BLaER1 (cell line): ENCODE measurements at regions not wholly inside any gene's neighbourhood (a gene's known extent, or its start where the extent isn't known, plus 50 kb on each side); places are given as distances from the start of the nearest gene placed in this dataset.
"Not testable (repeated sequence)": the region's sequence is repeated elsewhere in the genome, so short reads cannot be mapped to it uniquely, and the experiment has no call there.

ENCODE experiments used
- H3K27ac ChIP-seq: shearing (Covaris generic); formaldehyde crosslinking; 2 replicates; pipeline ENCODE4 v1.8.1; 2022
- H3K27me3 ChIP-seq: shearing (Covaris generic); formaldehyde crosslinking; 2 replicates; pipeline ENCODE4 v1.8.1; 2022
- H3K36me3 ChIP-seq: shearing (Covaris generic); formaldehyde crosslinking; 2 replicates; pipeline ENCODE4 v1.8.1; 2022
- H3K4me1 ChIP-seq: shearing (Covaris generic); formaldehyde crosslinking; 2 replicates; pipeline ENCODE4 v1.8.1; 2022
- H3K4me2 ChIP-seq: shearing (Covaris generic); formaldehyde crosslinking; 2 replicates; pipeline ENCODE4 v1.8.1; 2022
- H3K4me3 ChIP-seq: shearing (Covaris generic); formaldehyde crosslinking; 2 replicates; pipeline ENCODE4 v1.8.1; 2022
- H3K9ac ChIP-seq: shearing (Covaris generic); formaldehyde crosslinking; 2 replicates; pipeline ENCODE4 v1.8.1; 2022
- H3K9me3 ChIP-seq: shearing (Covaris generic); formaldehyde crosslinking; 2 replicates; pipeline ENCODE4 v1.8.1; 2022
- H4K20me1 ChIP-seq: shearing (Covaris generic); formaldehyde crosslinking; 2 replicates; pipeline ENCODE4 v1.8.1; 2022
- Cebpa-rat ChIP-seq: shearing (Covaris generic); IDR thresholded peaks from 2 replicates; pipeline ENCODE4 v1.8.1; 2022

GRCh38 chrX:111581086-111581485 is 69.6 kb downstream of the SERTM2 start:
- H3K4me3 ChIP-seq: no peak overlapping the region
- no peaks in the 10 kb centered on the region for H3K4me1 ChIP-seq
- no peaks in the 10 kb centered on the region for H4K20me1 ChIP-seq

GRCh38 chrX:111585337-111585736 is 73.9 kb downstream of the SERTM2 start:
- no peak overlapping the region for H3K9ac ChIP-seq
- no peaks in the 10 kb centered on the region for H3K4me1 ChIP-seq
- H3K9me3 ChIP-seq: no peaks in the 10 kb centered on the region
- H3K27me3 ChIP-seq: peaks cover 40% of the 10 kb centered on the region
- no peak overlapping the region for H3K4me2 ChIP-seq
- H3K4me3 ChIP-seq: no peak overlapping the region
- no peak overlapping the region for H3K27ac ChIP-seq
- no peak for TF ChIP-seq Cebpa-rat
- H4K20me1 ChIP-seq: no peaks in the 10 kb centered on the region
- no peaks in the 10 kb centered on the region for H3K36me3 ChIP-seq

More at GRCh38 chrX:111581086-111581485, 69.6 kb downstream of the SERTM2 start:
- Histone ChIP-seq H3K9me3 (no peaks in the 10 kb centered on the region), H3K27ac (no peak overlapping the region), H3K4me2 (no peak overlapping the region), H3K27me3 (peaks cover 63% of the 10 kb centered on the region), H3K9ac (no peak overlapping the region), H3K36me3 (no peaks in the 10 kb centered on the region)
- TF ChIP-seq Cebpa-rat: no peak

DNA sequence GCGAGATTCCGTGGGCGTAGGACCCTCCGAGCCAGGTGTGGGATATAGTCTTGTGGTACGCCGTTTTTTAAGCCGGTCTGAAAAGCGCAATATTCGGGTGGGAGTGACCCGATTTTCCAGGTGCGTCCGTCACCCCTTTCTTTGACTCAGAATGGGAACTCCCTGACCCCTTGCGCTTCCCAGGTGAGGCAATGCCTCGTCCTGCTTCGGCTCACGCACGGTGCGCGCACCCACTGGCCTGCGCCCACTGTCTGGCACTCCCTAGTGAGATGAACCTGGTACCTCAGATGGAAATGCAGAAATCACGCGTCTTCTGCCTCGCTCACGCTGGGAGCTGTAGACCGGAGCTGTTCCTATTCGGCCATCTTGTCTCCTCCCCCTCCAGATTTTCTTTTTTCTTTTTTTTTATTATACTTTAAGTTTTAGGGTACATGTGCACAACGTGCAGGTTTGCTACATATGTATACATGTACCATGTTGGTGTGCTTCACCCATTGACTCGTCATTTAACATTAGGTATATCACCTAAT is 83.0 kb downstream of the SERTM2 start:
- H3K9me3 ChIP-seq, H3K27ac ChIP-seq, H3K4me2 ChIP-seq, H3K4me3 ChIP-seq, H4K20me1 ChIP-seq, H3K36me3 ChIP-seq, H3K9ac ChIP-seq, H3K4me1 ChIP-seq: not testable (repeated sequence)
- H3K27me3 ChIP-seq: peaks cover 33% of the 10 kb centered on the region

- TF ChIP-seq Cebpa-rat: no peak
- Histone ChIP-seq H3K4me2 (no peak overlapping the region), H3K27ac (no peak overlapping the region), H3K27me3 (peaks cover 57% of the 10 kb centered on the region), H3K4me3 (no peak overlapping the region), H3K4me1 (no peaks in the 10 kb centered on the region), H3K9ac (no peak overlapping the region), H3K9me3 (no peaks in the 10 kb centered on the region), H4K20me1 (no peaks in the 10 kb centered on the region), H3K36me3 (no peaks in the 10 kb centered on the region)
These were observed 83.0 kb upstream of the ALG13 start for GRCh38 chrX:111597967-111598366.

GRCh38 chrX:111608724-111609123 is 72.2 kb upstream of the ALG13 start:
- no peak overlapping the region for H3K4me3 ChIP-seq
- no peaks in the 10 kb centered on the region for H3K36me3 ChIP-seq
- no peaks in the 10 kb centered on the region for H3K9me3 ChIP-seq
- no peak overlapping the region for H3K27ac ChIP-seq
- H3K4me2 ChIP-seq: no peak overlapping the region
- no peaks in the 10 kb centered on the region for H4K20me1 ChIP-seq
- no peak overlapping the region for H3K9ac ChIP-seq
- no peak for TF ChIP-seq Cebpa-rat
- H3K4me1 ChIP-seq: no peaks in the 10 kb centered on the region
- H3K27me3 ChIP-seq: peaks cover 73% of the 10 kb centered on the region

- Histone ChIP-seq H3K27me3 (peaks cover 71% of the 10 kb centered on the region), H3K4me1 (no peaks in the 10 kb centered on the region), H3K4me2 (no peak overlapping the region), H3K9ac (no peak overlapping the region), H3K9me3 (no peaks in the 10 kb centered on the region), H3K4me3 (no peak overlapping the region), H4K20me1 (no peaks in the 10 kb centered on the region), H3K36me3 (no peaks in the 10 kb centered on the region), H3K27ac (no peak overlapping the region)
- TF ChIP-seq Cebpa-rat: no peak
These were observed 71.8 kb upstream of the ALG13 start for GRCh38 chrX:111609206-111609605.

DNA sequence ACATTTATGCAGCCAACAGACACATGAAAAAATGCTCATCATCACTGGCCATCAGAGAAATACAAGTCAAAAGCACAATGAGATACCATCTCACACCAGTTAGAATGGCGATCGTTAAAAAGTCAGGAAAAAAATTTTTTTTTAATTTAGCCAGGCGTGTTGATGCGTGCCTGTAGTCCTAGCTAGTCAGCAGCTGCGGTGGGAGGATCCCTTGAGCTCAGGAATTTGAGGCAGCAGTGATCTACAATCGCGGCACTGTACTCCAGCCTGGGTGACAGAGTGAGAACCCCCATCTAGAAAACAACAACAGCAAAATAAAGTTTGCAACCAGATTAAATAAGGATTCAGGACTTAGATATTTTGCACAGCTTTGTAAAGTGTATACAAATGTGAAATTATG is 65.7 kb upstream of the ALG13 start:
- H3K36me3 ChIP-seq: no peaks in the 10 kb centered on the region
- no peak overlapping the region for H3K27ac ChIP-seq
- TF ChIP-seq Cebpa-rat: no peak
- H4K20me1 ChIP-seq: no peaks in the 10 kb centered on the region
- peaks cover 45% of the 10 kb centered on the region for H3K27me3 ChIP-seq
- no peak overlapping the region for H3K4me2 ChIP-seq
- no peaks in the 10 kb centered on the region for H3K4me1 ChIP-seq
- no peak overlapping the region for H3K4me3 ChIP-seq
- H3K9me3 ChIP-seq: no peaks in the 10 kb centered on the region
- no peak overlapping the region for H3K9ac ChIP-seq

- no peaks in the 10 kb centered on the region for H4K20me1 ChIP-seq
- no peak overlapping the region for H3K9ac ChIP-seq
- H3K4me3 ChIP-seq: no peak overlapping the region
- H3K9me3 ChIP-seq: no peaks in the 10 kb centered on the region
- TF ChIP-seq Cebpa-rat: no peak
- peaks cover 41% of the 10 kb centered on the region for H3K27me3 ChIP-seq
- H3K27ac ChIP-seq: no peak overlapping the region
- no peaks in the 10 kb centered on the region for H3K36me3 ChIP-seq
- no peak overlapping the region for H3K4me2 ChIP-seq
- no peaks in the 10 kb centered on the region for H3K4me1 ChIP-seq
These were observed 64.2 kb upstream of the ALG13 start for GRCh38 chrX:111616786-111617185.

DNA sequence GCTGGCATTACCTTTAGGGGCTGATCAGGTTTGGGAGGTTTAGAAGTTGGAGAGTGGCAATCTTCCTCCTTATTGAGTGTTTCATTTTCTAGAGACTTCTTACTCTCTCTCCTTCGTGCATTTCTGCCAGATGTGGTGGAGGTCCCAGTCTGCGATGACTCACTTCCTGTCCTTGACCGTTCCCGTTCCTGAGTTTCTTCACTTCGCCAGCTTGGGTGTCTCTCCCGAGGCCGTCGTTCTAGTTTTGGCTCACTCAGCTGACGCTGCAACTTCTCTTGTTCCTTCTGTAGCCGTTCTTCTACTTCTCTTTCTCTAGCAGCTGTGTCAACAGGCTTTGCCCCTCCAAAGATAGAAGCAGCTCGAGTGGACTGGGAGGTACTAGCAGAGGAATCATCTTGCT is 60.9 kb upstream of the ALG13 start:
- H3K27ac ChIP-seq, H3K4me2 ChIP-seq: not testable (repeated sequence)

GRCh38 chrX:111624169-111624568 is 56.8 kb upstream of the ALG13 start:
- Histone ChIP-seq H3K27ac (no peak overlapping the region), H3K4me3 (no peak overlapping the region), H3K4me2 (no peak overlapping the region), H3K36me3 (no peaks in the 10 kb centered on the region), H3K9ac (no peak overlapping the region), H3K9me3 (no peaks in the 10 kb centered on the region), H4K20me1 (no peaks in the 10 kb centered on the region), H3K4me1 (no peaks in the 10 kb centered on the region), H3K27me3 (peaks cover 38% of the 10 kb centered on the region)
- TF ChIP-seq Cebpa-rat: no peak

More for the DNA sequence above, 60.9 kb upstream of the ALG13 start:
- peaks cover 30% of the 10 kb centered on the region for H3K27me3 ChIP-seq
- not testable (repeated sequence) for H3K9ac ChIP-seq, H3K4me3 ChIP-seq, H3K4me1 ChIP-seq, H3K36me3 ChIP-seq, H3K9me3 ChIP-seq, H4K20me1 ChIP-seq

- not testable (repeated sequence) for H3K4me3 ChIP-seq
- H3K27me3 ChIP-seq: peaks cover 43% of the 10 kb centered on the region
These were observed 53.7 kb upstream of the ALG13 start for GRCh38 chrX:111627256-111627655.

More at GRCh38 chrX:111627256-111627655, 53.7 kb upstream of the ALG13 start:
- H3K27ac ChIP-seq, H3K9ac ChIP-seq, H4K20me1 ChIP-seq, H3K4me1 ChIP-seq, H3K36me3 ChIP-seq, H3K9me3 ChIP-seq, H3K4me2 ChIP-seq: not testable (repeated sequence)
